KOPT-K1 (cell line): ENCODE measurements at regions not wholly inside any gene's neighbourhood (a gene's known extent, or its start where the extent isn't known, plus 50 kb on each side); places are given as distances from the start of the nearest gene placed in this dataset.

Source experiments
- H3K27ac ChIP-seq: fragments of 200-600 bp; sonication (generic); 2 replicates; pipeline ENCODE4 v1.5.1; 2016; ENCODE audit warnings: antibody characterized with exemption, mild to moderate bottlenecking, low read depth, low read length; ENCODE audit not compliant: poor library complexity, severe bottlenecking
- H3K36me3 ChIP-seq: fragments of 200-600 bp; sonication (generic); 2 replicates; pipeline ENCODE4 v1.5.1; 2017; ENCODE audit warnings: antibody characterized with exemption, mild to moderate bottlenecking, low read length, moderate library complexity; ENCODE audit not compliant: insufficient read depth
- H3K9me3 ChIP-seq: fragments of 200-600 bp; sonication (generic); 2 replicates; pipeline ENCODE4 v1.5.1; 2017; ENCODE audit warnings: antibody characterized with exemption, low read length, mild to moderate bottlenecking; ENCODE audit not compliant: insufficient read depth, poor library complexity, severe bottlenecking

DNA sequence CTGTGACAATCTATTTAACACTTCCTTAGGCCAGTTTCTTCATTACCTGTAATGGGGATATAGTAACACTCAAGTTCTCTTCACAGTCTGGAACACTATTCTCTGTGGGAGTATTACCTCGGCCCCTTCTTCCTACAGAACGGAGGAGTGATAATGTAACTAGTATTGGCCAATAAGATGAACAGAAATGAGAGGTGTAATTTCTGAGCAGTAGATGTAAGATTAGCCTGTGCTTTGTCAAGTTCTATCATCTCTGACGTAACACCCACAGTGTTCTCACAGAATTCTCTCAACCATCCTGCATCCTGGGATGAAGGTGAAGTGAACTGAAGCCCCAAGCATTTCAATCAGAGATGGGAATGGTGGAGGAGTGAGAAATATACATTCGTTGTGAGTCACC is 65.2 kb upstream of the TOP3B start:
- Histone ChIP-seq H3K36me3 (no peaks in the 10 kb centered on the region), H3K27ac (no peak overlapping the region), H3K9me3 (no peaks in the 10 kb centered on the region)

DNA sequence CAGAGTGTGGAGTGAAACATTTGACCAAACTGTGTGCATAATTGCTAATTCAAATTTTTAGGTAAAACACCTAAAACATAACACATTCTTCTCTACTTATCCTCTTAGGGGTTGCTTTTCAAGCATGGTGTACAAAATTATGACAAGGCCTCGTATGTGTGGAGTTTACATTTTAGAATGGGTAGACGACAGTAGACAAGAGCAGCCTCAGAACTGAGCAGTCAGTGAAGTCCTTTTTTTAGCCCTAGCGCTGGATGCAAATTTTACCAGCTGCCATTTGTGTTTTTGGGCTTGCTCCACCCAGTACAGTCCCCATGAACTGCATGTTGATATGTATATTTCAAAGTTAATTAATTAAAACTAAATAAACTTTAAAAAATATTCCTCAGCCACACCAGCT is 64.7 kb upstream of the TOP3B start:
- H3K9me3 ChIP-seq = no peaks in the 10 kb centered on the region
- H3K27ac ChIP-seq = no peak overlapping the region
- no peaks in the 10 kb centered on the region for H3K36me3 ChIP-seq

- H3K9me3 ChIP-seq = no peaks in the 10 kb centered on the region
- H3K36me3 ChIP-seq = no peaks in the 10 kb centered on the region
- no peak overlapping the region for H3K27ac ChIP-seq
These were observed 63.8 kb upstream of the TOP3B start for GRCh38 chr22:22046370-22046769.

DNA sequence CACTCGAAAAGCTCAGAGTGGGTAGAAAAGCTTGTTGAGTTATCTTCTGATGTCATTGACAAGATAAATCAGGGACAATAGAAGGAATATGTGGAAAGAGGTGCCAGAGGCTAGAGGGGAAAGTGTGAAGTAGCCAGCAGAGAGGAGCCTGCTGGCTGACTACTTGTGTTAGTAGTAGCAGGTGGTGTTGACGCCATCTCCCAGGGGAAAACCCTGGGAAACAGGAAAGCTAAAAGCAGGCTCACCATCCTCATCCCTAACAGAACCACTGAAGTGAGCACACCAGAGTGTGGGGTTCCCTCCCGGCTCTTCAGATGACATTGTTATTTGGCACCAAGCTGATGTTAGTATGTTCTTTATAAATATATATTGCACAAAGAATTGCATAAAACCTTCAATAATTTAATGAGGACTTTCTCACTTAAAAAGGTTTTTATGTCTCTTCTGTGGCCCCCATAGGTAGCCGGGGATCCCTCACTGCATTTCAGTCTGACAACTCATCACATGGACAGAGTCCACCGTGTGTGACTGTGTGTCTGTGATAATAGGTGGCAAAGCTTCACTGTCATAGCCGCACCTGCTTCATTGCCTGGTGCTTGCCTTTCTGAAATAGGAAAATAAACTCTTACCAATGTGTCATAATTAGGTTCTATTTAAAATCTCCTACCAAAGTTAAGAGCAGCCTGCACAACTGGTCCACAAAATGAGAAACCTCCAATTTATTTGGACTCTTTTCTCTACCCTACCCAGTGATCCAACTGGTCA is 63.2 kb upstream of the TOP3B start:
- Histone ChIP-seq H3K9me3 (no peaks in the 10 kb centered on the region), H3K36me3 (no peaks in the 10 kb centered on the region), H3K27ac (no peak overlapping the region)

GRCh38 chr22:22044153-22044552 is 61.6 kb upstream of the TOP3B start:
- H3K9me3 ChIP-seq = no peaks in the 10 kb centered on the region
- H3K36me3 ChIP-seq = no peaks in the 10 kb centered on the region
- no peak overlapping the region for H3K27ac ChIP-seq

DNA sequence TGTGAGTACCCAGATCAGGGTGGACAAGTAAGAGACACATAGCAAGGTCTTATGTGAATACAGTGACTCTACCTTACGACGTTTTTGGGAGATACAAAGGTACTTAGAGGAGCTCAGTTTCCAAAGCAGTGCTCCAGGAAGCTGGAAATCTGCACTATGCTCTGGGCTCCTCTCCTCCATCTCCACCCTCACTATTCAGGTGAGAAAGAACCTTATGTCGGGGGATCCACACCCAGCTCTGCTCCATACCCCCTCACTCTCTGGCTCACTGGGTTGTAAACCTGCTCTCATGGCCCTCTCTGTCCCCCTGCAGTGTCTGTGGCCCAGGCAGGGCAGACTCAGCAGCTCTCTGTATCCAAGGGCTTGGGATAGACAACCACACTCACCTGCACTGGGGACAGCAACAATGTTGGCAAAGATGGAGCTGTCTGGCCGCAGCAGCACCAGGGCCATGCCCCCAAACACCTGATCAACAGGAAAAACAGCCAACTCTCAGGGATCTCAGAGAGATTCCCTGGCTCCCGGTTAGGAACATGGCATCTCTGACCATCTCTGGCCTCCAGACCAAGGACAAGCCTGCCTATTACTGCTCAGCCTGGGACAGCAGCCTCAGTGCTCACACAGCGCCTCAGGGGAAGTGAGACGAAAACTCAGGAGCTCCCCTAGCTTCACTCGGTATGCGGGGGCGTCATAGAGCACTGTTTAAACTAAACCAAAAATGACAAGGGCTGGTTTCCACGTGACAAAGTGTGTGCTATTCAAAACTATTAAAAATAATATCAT is 60.9 kb upstream of the TOP3B start:
- Histone ChIP-seq H3K36me3 (no peaks in the 10 kb centered on the region), H3K9me3 (no peaks in the 10 kb centered on the region), H3K27ac (no peak overlapping the region)

- H3K9me3 ChIP-seq = no peaks in the 10 kb centered on the region
- H3K36me3 ChIP-seq = no peaks in the 10 kb centered on the region
- H3K27ac ChIP-seq = no peak overlapping the region
These were observed 60.2 kb upstream of the TOP3B start for GRCh38 chr22:22042599-22043295.

GRCh38 chr22:22042009-22042408 is 59.4 kb upstream of the TOP3B start:
- Histone ChIP-seq H3K36me3 (no peaks in the 10 kb centered on the region), H3K9me3 (no peaks in the 10 kb centered on the region), H3K27ac (no peak overlapping the region)

- no peaks in the 10 kb centered on the region for H3K9me3 ChIP-seq
- H3K36me3 ChIP-seq = no peaks in the 10 kb centered on the region
- H3K27ac ChIP-seq = no peak overlapping the region
These were observed 58.3 kb upstream of the TOP3B start for GRCh38 chr22:22040908-22041307.

- Histone ChIP-seq H3K27ac (no peak overlapping the region), H3K9me3 (no peaks in the 10 kb centered on the region), H3K36me3 (no peaks in the 10 kb centered on the region)
These were observed 57.9 kb upstream of the TOP3B start for GRCh38 chr22:22040472-22040871.

DNA sequence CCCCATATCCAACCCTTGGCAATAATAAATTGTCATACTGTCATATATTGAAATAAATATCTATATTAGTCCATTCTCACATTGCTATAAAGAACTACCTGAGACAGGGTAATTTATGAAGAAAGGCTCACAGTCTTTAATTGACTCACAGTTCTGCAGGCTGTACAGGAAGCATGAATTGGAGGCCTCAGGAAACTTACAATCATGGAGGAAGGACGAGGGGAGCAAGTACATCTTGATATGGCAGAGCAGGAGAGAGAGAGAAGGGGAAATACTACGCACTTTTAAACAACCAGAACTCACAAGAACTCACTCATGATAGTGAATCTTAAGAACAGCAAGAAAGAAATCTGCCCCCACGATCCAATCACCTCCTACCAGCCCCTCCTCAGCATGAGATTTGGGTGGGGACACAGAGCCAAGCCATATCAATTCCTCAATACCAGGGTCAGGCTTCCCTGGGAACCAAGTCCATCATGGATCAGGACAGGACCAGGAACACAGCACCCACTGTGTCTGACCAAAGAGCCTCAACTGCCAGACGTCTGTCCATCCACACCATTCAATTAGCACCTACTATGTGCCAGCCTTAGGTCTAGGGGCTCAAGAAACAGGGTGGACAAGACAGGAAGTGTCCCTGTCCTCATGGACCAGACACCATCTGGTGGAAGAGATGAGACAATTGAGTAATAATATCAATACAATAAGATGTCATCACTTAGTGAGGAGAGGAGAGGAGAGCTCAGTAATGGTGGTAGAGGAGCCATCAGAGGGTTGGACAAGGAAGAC is 56.9 kb upstream of the TOP3B start:
- Histone ChIP-seq H3K27ac (no peak overlapping the region), H3K36me3 (no peaks in the 10 kb centered on the region), H3K9me3 (no peaks in the 10 kb centered on the region)

GRCh38 chr22:22038178-22038880 is 55.7 kb upstream of the TOP3B start:
- no peaks in the 10 kb centered on the region for H3K36me3 ChIP-seq
- no peaks in the 10 kb centered on the region for H3K9me3 ChIP-seq
- H3K27ac ChIP-seq = no peak overlapping the region

DNA sequence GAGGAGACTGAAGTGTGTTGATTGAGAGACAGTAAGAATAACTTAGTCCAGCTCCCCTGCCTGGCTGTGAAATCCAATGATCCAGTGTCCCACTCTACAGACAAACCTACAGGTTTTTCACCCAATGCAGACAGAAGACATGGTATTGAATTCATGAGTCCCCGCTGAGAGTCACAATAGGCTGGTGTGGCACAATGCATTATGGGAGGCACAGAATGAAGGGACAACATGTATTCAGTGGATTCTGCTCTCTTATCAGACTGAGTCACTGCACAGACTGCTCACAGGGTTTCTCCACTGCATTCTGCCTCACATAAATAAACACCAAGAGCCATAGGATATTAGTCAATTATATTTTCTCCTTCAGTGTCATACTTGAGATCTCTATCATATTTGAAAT is 55.2 kb upstream of the TOP3B start:
- H3K27ac ChIP-seq = no peak overlapping the region
- H3K9me3 ChIP-seq = no peaks in the 10 kb centered on the region
- no peaks in the 10 kb centered on the region for H3K36me3 ChIP-seq

- Histone ChIP-seq H3K9me3 (no peaks in the 10 kb centered on the region), H3K27ac (no peak overlapping the region), H3K36me3 (no peaks in the 10 kb centered on the region)
These were observed 54.6 kb upstream of the TOP3B start for GRCh38 chr22:22037229-22037628.
